ENCODE measurements at regions not wholly inside any gene's neighbourhood (a gene's known extent, or its start where the extent isn't known, plus 50 kb on each side); places are given as distances from the start of the nearest gene placed in this dataset.

- TF ChIP-seq CTCF (conservative IDR thresholded peaks at IDR 0.05; ENCODE audit: low read depth, low read length): no peak
- no peak for TF ChIP-seq EZH2 (IDR thresholded peaks at IDR 0.05; ENCODE audit: borderline replicate concordance, low read depth, low read length, poor library complexity, severe bottlenecking)
Measured at GRCh38 chr4:64001229-64001898, 407.9 kb downstream of the TECRL start.

All from A673 (cell line).